GM21737 (cell line): ENCODE measurements at regions not wholly inside any gene's neighbourhood (a gene's known extent, or its start where the extent isn't known, plus 50 kb on each side); places are given as distances from the start of the nearest gene placed in this dataset.

Experiments
- ATAC-seq: cut with Tn5 transposase; IDR thresholded peaks from one replicate; pipeline ENCODE4 v1.9.1; 2021; ENCODE audit warnings: mild to moderate bottlenecking, moderate library complexity; ENCODE audit not compliant: unreplicated experiment

- no peak for ATAC-seq
Measured at GRCh38 chr11:95364324-95365295, 133.6 kb upstream of the SESN3 start.

GRCh38 chr11:95363708-95364107 is 132.7 kb upstream of the SESN3 start:
- ATAC-seq, result no peak

- no peak for ATAC-seq
Measured at GRCh38 chr11:95363164-95363563, 132.2 kb upstream of the SESN3 start.

- ATAC-seq, result no peak
Measured at GRCh38 chr11:95361180-95361579, 130.2 kb upstream of the SESN3 start.

GRCh38 chr11:95360377-95361075 is 129.5 kb upstream of the SESN3 start:
- ATAC-seq, result no peak

- no peak for ATAC-seq
Measured at GRCh38 chr11:95359756-95360155, 128.8 kb upstream of the SESN3 start.

GRCh38 chr11:95359341-95359663 is 128.3 kb upstream of the SESN3 start:
- ATAC-seq, result no peak

- no peak for ATAC-seq
Measured at GRCh38 chr11:95358511-95359340, 127.7 kb upstream of the SESN3 start.

GRCh38 chr11:95354304-95354703 is 123.3 kb upstream of the SESN3 start:
- no peak for ATAC-seq

- ATAC-seq, result no peak
Measured at GRCh38 chr11:95353706-95354105, 122.7 kb upstream of the SESN3 start.

- ATAC-seq, result no peak
Measured at GRCh38 chr11:95352733-95353346, 121.8 kb upstream of the SESN3 start.

- ATAC-seq, result no peak
Measured at GRCh38 chr11:95349345-95349942, 118.4 kb upstream of the SESN3 start.

- no peak for ATAC-seq
Measured at GRCh38 chr11:95346265-95346664, 115.3 kb upstream of the SESN3 start.

- ATAC-seq, result peak; percentile 68
Measured at GRCh38 chr11:95345651-95346050, 114.6 kb upstream of the SESN3 start.

GRCh38 chr11:95344932-95345642 is 114.1 kb upstream of the SESN3 start:
- no peak for ATAC-seq

GRCh38 chr11:95341221-95341620 is 110.2 kb upstream of the SESN3 start:
- ATAC-seq, result no peak

- no peak for ATAC-seq
Measured at GRCh38 chr11:95339086-95339901, 108.3 kb upstream of the SESN3 start.

GRCh38 chr11:95338430-95338991 is 107.5 kb upstream of the SESN3 start:
- no peak for ATAC-seq

GRCh38 chr11:95337972-95338429 is 107.0 kb upstream of the SESN3 start:
- ATAC-seq, result no peak
